Mucosa of descending colon (tissue), 3 donors: ENCODE measurements at regions not wholly inside any gene's neighbourhood (a gene's known extent, or its start where the extent isn't known, plus 50 kb on each side); places are given as distances from the start of the nearest gene placed in this dataset.
"Not testable (repeated sequence)": the region's sequence is repeated elsewhere in the genome, so short reads cannot be mapped to it uniquely, and the experiment has no call there.

Experiments used
- ATAC-seq: fragments of 200-7000 bp; cut with Tn5 transposase; one replicate; pipeline ENCODE4 v1.9.1; 2020; ENCODE audit warnings: mild to moderate bottlenecking, moderate library complexity
- DNase-seq, 3 donors: peaks; one replicate each; pipeline ENCODE4 v3.0.0-alpha.2; 2020
- H3K36me3 ChIP-seq: fragments of 200-600 bp; one replicate; pipeline ENCODE4 v1.8.0; 2021; ENCODE audit warnings: low read depth, mild to moderate bottlenecking
- H3K4me1 ChIP-seq: fragments of 200-600 bp; one replicate; pipeline ENCODE4 v1.8.0; 2021; ENCODE audit warnings: low read depth, mild to moderate bottlenecking
- H3K4me3 ChIP-seq: fragments of 200-600 bp; one replicate; pipeline ENCODE4 v1.8.0; 2021; ENCODE audit warnings: mild to moderate bottlenecking
- H3K9me3 ChIP-seq: fragments of 200-600 bp; one replicate; pipeline ENCODE4 v1.8.0; 2021; ENCODE audit warnings: mild to moderate bottlenecking
- CTCF ChIP-seq: fragments of 200-600 bp; IDR thresholded peaks from one replicate; pipeline ENCODE4 v1.8.0; 2022; ENCODE audit warnings: antibody characterized with exemption, mild to moderate bottlenecking
- intact Hi-C, 2 donors: fragments of 100-400 bp; cut with DNase I in 1 of 2; cut with micrococcal nuclease in 1 of 2; formaldehyde crosslinking; loops; one replicate each; pipeline versions ENCODE4 v1.11.0 to v1.11.1; 2022; cut with DNase I, micrococcal nuclease
- donor health status: DM: no; HTN: no; CAD: no; lungs with moderate emphysema.
- donor health status: DM: no; HTN: no; CAD: no.
- donor health status: DM: no; HTN: yes; CAD: no.

GRCh38 chr4:120281581-120281980 is 214.9 kb upstream of the MAD2L1 start:
- ATAC-seq (no peak), DNase-seq (no peak)

GRCh38 chr4:120277391-120277790 is 210.7 kb upstream of the MAD2L1 start:
- Histone ChIP-seq H3K9me3 (no peaks in the 10 kb centered on the region), H3K4me1 (no peaks in the 10 kb centered on the region), H3K36me3 (no peaks in the 10 kb centered on the region), H3K4me3 (no peak overlapping the region)
- no peak for TF ChIP-seq CTCF
- ATAC-seq (no peak), DNase-seq (no peak)
- intact Hi-C loops = no loop called here

More at GRCh38 chr4:120281581-120281980, 214.9 kb upstream of the MAD2L1 start:
- intact Hi-C loops = no loop called here
- H3K4me1 ChIP-seq = no peaks in the 10 kb centered on the region
- no peak for TF ChIP-seq CTCF
- no peak overlapping the region for H3K4me3 ChIP-seq
- no peaks in the 10 kb centered on the region for H3K36me3 ChIP-seq
- H3K9me3 ChIP-seq = no peaks in the 10 kb centered on the region

GRCh38 chr4:120266602-120267001 is 200.0 kb upstream of the MAD2L1 start:
- H3K9me3 ChIP-seq = no peaks in the 10 kb centered on the region
- DNase-seq = no peak
- no peak overlapping the region for H3K4me3 ChIP-seq
- H3K4me1 ChIP-seq = no peaks in the 10 kb centered on the region
- no peak for ATAC-seq
- intact Hi-C loops = no loop called here
- no peaks in the 10 kb centered on the region for H3K36me3 ChIP-seq
- no peak for TF ChIP-seq CTCF

DNA sequence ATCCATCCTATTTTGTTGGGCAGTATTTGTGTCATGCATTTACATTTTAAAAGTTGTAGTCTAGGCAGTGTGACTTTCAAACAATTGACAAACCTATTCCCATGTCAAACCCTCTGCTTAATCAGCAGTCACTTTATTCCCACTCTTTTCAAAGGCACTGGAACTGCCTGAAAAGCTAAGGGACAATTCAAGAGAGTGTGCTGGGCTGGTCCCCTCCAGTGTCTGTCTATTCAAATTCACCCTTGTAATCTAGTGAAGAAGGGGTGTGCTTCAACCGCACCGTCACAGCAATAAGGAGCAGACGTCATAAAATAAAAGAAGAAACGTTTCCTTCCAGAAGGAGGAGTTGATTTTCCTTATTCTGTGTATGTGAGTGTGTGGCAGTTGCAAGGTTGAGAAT is 197.0 kb upstream of the MAD2L1 start:
- Histone ChIP-seq H3K36me3 (no peaks in the 10 kb centered on the region), H3K4me3 (no peak overlapping the region), H3K9me3 (no peaks in the 10 kb centered on the region), H3K4me1 (no peaks in the 10 kb centered on the region)
- DNase-seq (no peak), ATAC-seq (no peak)
- no peak for TF ChIP-seq CTCF
- intact Hi-C loops = no loop called here

- Histone ChIP-seq H3K36me3 (no peaks in the 10 kb centered on the region), H3K9me3 (no peaks in the 10 kb centered on the region), H3K4me1 (no peaks in the 10 kb centered on the region), H3K4me3 (no peak overlapping the region)
- intact Hi-C loops = no loop called here
- no peak for DNase-seq
- ATAC-seq = no peak
- TF ChIP-seq CTCF = no peak
Measured at GRCh38 chr4:120261117-120261516, 194.5 kb upstream of the MAD2L1 start.

- ATAC-seq, intact Hi-C loops, H3K4me3 ChIP-seq, H3K4me1 ChIP-seq, H3K36me3 ChIP-seq, H3K9me3 ChIP-seq: not testable (repeated sequence)
- DNase-seq = peak in 2 of 3 donors; percentile 36 to 40
Measured at GRCh38 chr4:120256112-120256775, 189.6 kb upstream of the MAD2L1 start.
